HG02588 (cell line): ENCODE measurements at regions not wholly inside any gene's neighbourhood (a gene's known extent, or its start where the extent isn't known, plus 50 kb on each side); places are given as distances from the start of the nearest gene placed in this dataset.
"Not testable (repeated sequence)": the region's sequence is repeated elsewhere in the genome, so short reads cannot be mapped to it uniquely, and the experiment has no call there.

Experiments
- ATAC-seq: cut with Tn5 transposase; IDR thresholded peaks from one replicate; pipeline ENCODE4 v1.9.1; 2021; ENCODE audit warnings: mild to moderate bottlenecking, moderate library complexity; ENCODE audit not compliant: unreplicated experiment

- ATAC-seq = no peak
Measured at GRCh38 chr5:24110004-24110615, 534.7 kb downstream of the CDH10 start.

- ATAC-seq = no peak
Measured at GRCh38 chr5:24112420-24112819, 532.4 kb downstream of the CDH10 start.

GRCh38 chr5:24118351-24118750 is 526.4 kb downstream of the CDH10 start:
- ATAC-seq = no peak

- no peak for ATAC-seq
Measured at GRCh38 chr5:24135536-24135935, 509.2 kb downstream of the CDH10 start.

GRCh38 chr5:24141046-24141445 is 503.7 kb downstream of the CDH10 start:
- no peak for ATAC-seq

GRCh38 chr5:24142341-24142740 is 502.4 kb downstream of the CDH10 start:
- no peak for ATAC-seq

GRCh38 chr5:24145806-24146205 is 499.0 kb downstream of the CDH10 start:
- no peak for ATAC-seq

GRCh38 chr5:24161559-24161958 is 483.2 kb downstream of the CDH10 start:
- no peak for ATAC-seq

- no peak for ATAC-seq
Measured at GRCh38 chr5:24162343-24162742, 482.4 kb downstream of the CDH10 start.

- no peak for ATAC-seq
Measured at GRCh38 chr5:24163091-24163490, 481.7 kb downstream of the CDH10 start.

- no peak for ATAC-seq
Measured at GRCh38 chr5:24167806-24168205, 477.0 kb downstream of the CDH10 start.

GRCh38 chr5:24170026-24170425 is 474.8 kb downstream of the CDH10 start:
- no peak for ATAC-seq

GRCh38 chr5:24170930-24171329 is 473.8 kb downstream of the CDH10 start:
- not testable (repeated sequence) for ATAC-seq

- no peak for ATAC-seq
Measured at GRCh38 chr5:24177821-24178220, 467.0 kb downstream of the CDH10 start.

- ATAC-seq = no peak
Measured at GRCh38 chr5:24183981-24184380, 460.8 kb downstream of the CDH10 start.

- ATAC-seq = no peak
Measured at GRCh38 chr5:24188216-24188925, 456.4 kb downstream of the CDH10 start.

- ATAC-seq = no peak
Measured at GRCh38 chr5:24196789-24197188, 448.0 kb downstream of the CDH10 start.

- ATAC-seq = no peak
Measured at GRCh38 chr5:24208686-24209106, 436.1 kb downstream of the CDH10 start.

GRCh38 chr5:24215114-24215513 is 429.7 kb downstream of the CDH10 start:
- ATAC-seq = no peak

- no peak for ATAC-seq
Measured at GRCh38 chr5:24222876-24223275, 421.9 kb downstream of the CDH10 start.

GRCh38 chr5:24225051-24225450 is 419.7 kb downstream of the CDH10 start:
- no peak for ATAC-seq

GRCh38 chr5:24226479-24226878 is 418.3 kb downstream of the CDH10 start:
- no peak for ATAC-seq

GRCh38 chr5:24227881-24228280 is 416.9 kb downstream of the CDH10 start:
- ATAC-seq = not testable (repeated sequence)
